DOHH2 (cell line): ENCODE measurements at regions not wholly inside any gene's neighbourhood (a gene's known extent, or its start where the extent isn't known, plus 50 kb on each side); places are given as distances from the start of the nearest gene placed in this dataset.
"Not testable (repeated sequence)": the region's sequence is repeated elsewhere in the genome, so short reads cannot be mapped to it uniquely, and the experiment has no call there.

Experiments used
- H3F3A ChIP-seq: fragments of 200-600 bp; sonication (generic), shearing (Covaris generic); 2 replicates; pipeline ENCODE4 v1.6.0; 2016; ENCODE audit warnings: antibody characterized with exemption, mild to moderate bottlenecking; ENCODE audit not compliant: control insufficient read depth, insufficient read depth
- H3K27ac ChIP-seq: fragments of 200-600 bp; sonication (generic); 2 replicates; pipeline ENCODE4 v1.5.1; 2014; ENCODE audit warnings: low read depth, mild to moderate bottlenecking, low read length, moderate library complexity
- H3K27me3 ChIP-seq: fragments of 200-600 bp; sonication (generic); 2 replicates; pipeline ENCODE4 v1.6.1; 2014; ENCODE audit warnings: mild to moderate bottlenecking, low read length, mixed read lengths; ENCODE audit not compliant: control insufficient read depth
- H3K36me3 ChIP-seq: fragments of 200-600 bp; sonication (generic); 2 replicates; pipeline ENCODE4 v1.6.1; 2014; ENCODE audit warnings: mild to moderate bottlenecking, low read length, moderate library complexity, mixed read lengths; ENCODE audit not compliant: control insufficient read depth
- H3K4me1 ChIP-seq: fragments of 200-600 bp; sonication (generic); 2 replicates; pipeline ENCODE4 v1.6.1; 2014; ENCODE audit warnings: mild to moderate bottlenecking, low read length, mixed read lengths; ENCODE audit not compliant: control insufficient read depth
- H3K4me2 ChIP-seq: fragments of 200-600 bp; sonication (generic); 2 replicates; pipeline ENCODE4 v1.6.0; 2014; ENCODE audit warnings: mild to moderate bottlenecking, low read length, moderate library complexity
- H3K4me3 ChIP-seq: fragments of 200-600 bp; sonication (generic); 2 replicates; pipeline ENCODE4 v1.5.1; 2014; ENCODE audit warnings: mild to moderate bottlenecking, low read length, mixed read lengths
- H3K79me2 ChIP-seq: fragments of 200-600 bp; sonication (generic); 2 replicates; pipeline ENCODE4 v1.6.1; 2014; ENCODE audit warnings: mild to moderate bottlenecking, low read length, mixed read lengths; ENCODE audit not compliant: control insufficient read depth
- H3K9me2 ChIP-seq: fragments of 200-600 bp; sonication (generic); replicated peaks from 2 replicates; pipeline ENCODE4 v1.6.1; 2014; ENCODE audit warnings: mild to moderate bottlenecking, low read length, mixed read lengths; ENCODE audit not compliant: control insufficient read depth
- H3K9me3 ChIP-seq: fragments of 200-600 bp; sonication (generic); 2 replicates; pipeline ENCODE4 v1.6.1; 2014; ENCODE audit warnings: antibody characterized with exemption, low read length, mixed read lengths; ENCODE audit not compliant: control insufficient read depth, insufficient read depth
- H4K20me1 ChIP-seq: fragments of 200-600 bp; sonication (generic); 2 replicates; pipeline ENCODE4 v1.6.0; 2014; ENCODE audit warnings: low read depth, mild to moderate bottlenecking, antibody characterized with exemption, low read length, moderate library complexity; ENCODE audit not compliant: control insufficient read depth, insufficient read depth
- CTCF ChIP-seq: fragments of 200-600 bp; sonication (generic); IDR thresholded peaks from one replicate; pipeline ENCODE4 v1.5.1; 2014; ENCODE audit warnings: antibody characterized with exemption, mild to moderate bottlenecking, low read depth, low read length; ENCODE audit not compliant: poor library complexity, severe bottlenecking
- EZH2phosphoT487 ChIP-seq: fragments of 200-600 bp; sonication (generic); IDR thresholded peaks from 2 replicates; pipeline ENCODE4 v1.6.1; 2017; ENCODE audit warnings: borderline replicate concordance, mild to moderate bottlenecking, antibody characterized with exemption, low read length, moderate library complexity, mixed read lengths

- no peaks in the 10 kb centered on the region for H3K9me2 ChIP-seq
- TF ChIP-seq CTCF (no peak), EZH2phosphoT487 (no peak)
- no peaks in the 10 kb centered on the region for H3K36me3 ChIP-seq
- no peaks in the 10 kb centered on the region for H3K79me2 ChIP-seq
- no peaks in the 10 kb centered on the region for H3F3A ChIP-seq
- H3K9me3 ChIP-seq, result no peaks in the 10 kb centered on the region
- H3K27me3 ChIP-seq, result no peaks in the 10 kb centered on the region
- no peak overlapping the region for H3K27ac ChIP-seq
- no peak overlapping the region for H3K4me2 ChIP-seq
- no peaks in the 10 kb centered on the region for H4K20me1 ChIP-seq
- H3K4me3 ChIP-seq, result no peak overlapping the region
- H3K4me1 ChIP-seq, result no peaks in the 10 kb centered on the region
Observed at GRCh38 chr10:64659311-64659710, 1138.1 kb downstream of the REEP3 start.

DNA sequence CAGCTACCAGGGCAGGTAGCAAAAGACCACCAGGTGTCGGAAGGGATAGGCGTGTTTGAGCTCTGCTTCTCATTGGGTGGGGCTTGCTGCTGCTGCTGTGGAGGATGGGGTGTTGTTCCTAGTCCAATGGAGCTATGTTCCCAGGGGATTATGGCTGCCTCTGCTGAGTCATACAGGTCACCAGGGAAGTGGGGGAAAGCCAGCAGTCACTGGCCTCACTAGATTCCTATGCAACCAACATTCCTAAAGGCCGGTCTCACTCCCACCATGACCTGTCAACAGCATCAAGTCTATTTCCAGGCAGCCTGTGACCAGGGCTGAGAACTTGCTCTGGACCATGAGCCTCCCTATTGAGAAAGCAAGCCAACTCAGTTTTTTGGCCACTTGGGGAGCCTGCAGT, 1160.8 kb downstream of the REEP3 start:
- no peak for TF ChIP-seq CTCF
- no peak for TF ChIP-seq EZH2phosphoT487
- no peaks in the 10 kb centered on the region for H3K27me3 ChIP-seq
- H3K9me2 ChIP-seq, result no peaks in the 10 kb centered on the region

DNA sequence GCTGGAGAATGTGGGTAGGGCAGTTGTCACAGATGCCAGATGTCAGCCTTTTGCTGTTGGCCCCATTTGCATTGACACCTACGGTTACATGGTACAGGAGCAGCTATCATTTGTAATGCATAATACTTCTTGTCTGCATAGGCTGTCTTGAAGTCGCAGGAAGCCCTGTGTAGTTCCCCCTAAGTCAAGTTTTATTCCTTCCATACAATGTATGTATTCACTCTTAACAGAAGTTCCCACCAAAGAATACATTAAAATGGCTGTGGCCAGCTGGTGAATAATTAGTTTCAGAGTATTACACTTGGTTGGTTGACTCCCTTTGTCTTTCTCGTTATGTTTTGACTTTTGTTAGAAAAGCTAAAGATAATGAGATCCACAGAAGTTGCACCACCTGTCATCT, 1169.0 kb downstream of the REEP3 start:
- Histone ChIP-seq H3F3A (no peaks in the 10 kb centered on the region), H3K9me3 (no peaks in the 10 kb centered on the region), H3K4me3 (no peak overlapping the region), H3K27ac (no peak overlapping the region), H3K27me3 (no peaks in the 10 kb centered on the region), H3K36me3 (no peaks in the 10 kb centered on the region), H3K9me2 (no peaks in the 10 kb centered on the region), H3K79me2 (no peaks in the 10 kb centered on the region), H4K20me1 (no peaks in the 10 kb centered on the region), H3K4me2 (no peak overlapping the region), H3K4me1 (no peaks in the 10 kb centered on the region)
- TF ChIP-seq CTCF, result no peak
- no peak for TF ChIP-seq EZH2phosphoT487

More for the DNA sequence above, 1160.8 kb downstream of the REEP3 start:
- no peaks in the 10 kb centered on the region for H3F3A ChIP-seq
- no peak overlapping the region for H3K4me2 ChIP-seq
- no peaks in the 10 kb centered on the region for H4K20me1 ChIP-seq
- H3K4me1 ChIP-seq, result no peaks in the 10 kb centered on the region
- H3K9me3 ChIP-seq, result no peaks in the 10 kb centered on the region
- no peaks in the 10 kb centered on the region for H3K79me2 ChIP-seq
- H3K36me3 ChIP-seq, result no peaks in the 10 kb centered on the region
- H3K4me3 ChIP-seq, result no peak overlapping the region
- H3K27ac ChIP-seq, result no peak overlapping the region

DNA sequence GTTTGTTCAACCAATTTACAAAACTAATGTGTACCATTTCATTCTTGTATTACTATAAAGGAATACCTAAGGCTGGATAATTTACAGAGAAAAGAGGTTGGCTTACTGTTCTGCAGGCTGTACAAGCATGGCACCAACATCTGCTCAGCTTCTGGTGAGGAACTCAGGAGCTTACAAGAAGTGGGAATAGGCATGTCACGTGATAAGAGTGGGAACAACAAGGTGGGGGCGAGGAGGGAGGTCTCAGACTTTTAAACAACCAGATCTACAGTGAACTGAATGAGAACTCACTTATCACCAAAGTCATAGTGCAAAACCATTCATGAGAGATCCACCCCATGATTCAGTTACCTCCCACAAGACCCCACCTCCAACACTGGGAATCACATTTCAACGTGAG, 1178.0 kb downstream of the REEP3 start:
- Histone ChIP-seq H3K9me3 (no peaks in the 10 kb centered on the region), H3F3A (no peaks in the 10 kb centered on the region), H3K4me1 (no peaks in the 10 kb centered on the region), H3K9me2 (no peaks in the 10 kb centered on the region), H3K4me2 (no peak overlapping the region), H3K36me3 (no peaks in the 10 kb centered on the region), H3K27ac (no peak overlapping the region), H4K20me1 (no peaks in the 10 kb centered on the region), H3K79me2 (no peaks in the 10 kb centered on the region), H3K27me3 (no peaks in the 10 kb centered on the region), H3K4me3 (no peak overlapping the region)
- TF ChIP-seq CTCF (no peak), EZH2phosphoT487 (no peak)

- H3K4me1 ChIP-seq, H3K27me3 ChIP-seq, H3K9me3 ChIP-seq, H3K9me2 ChIP-seq, H3K27ac ChIP-seq, H4K20me1 ChIP-seq, H3K36me3 ChIP-seq, H3F3A ChIP-seq, H3K4me3 ChIP-seq, H3K4me2 ChIP-seq, H3K79me2 ChIP-seq: not testable (repeated sequence)
Observed at GRCh38 chr10:64702086-64702485, 1180.9 kb downstream of the REEP3 start.
